ENCODE measurements at regions not wholly inside any gene's neighbourhood (a gene's known extent, or its start where the extent isn't known, plus 50 kb on each side); places are given as distances from the start of the nearest gene placed in this dataset.

GRCh38 chr3:118811236-118811732, 223.4 kb downstream of the IGSF11 start:
- Histone ChIP-seq H3K4me2 (no peak overlapping the region), H3K79me2 (replicated peaks; ENCODE audit: insufficient read depth) (no peaks in the 10 kb centered on the region)
- no peak overlapping the region for H3K4me3 Mint-ChIP-seq

More at GRCh38 chr3:118811236-118811732, 223.4 kb downstream of the IGSF11 start:
- Histone ChIP-seq H3F3A (replicated peaks; ENCODE audit: low read depth) (no peaks in the 10 kb centered on the region), H3K4me1 (ENCODE audit: insufficient read depth) (no peaks in the 10 kb centered on the region), H3K4me3 (no peak overlapping the region), H3K27me3 (ENCODE audit: insufficient read depth) (no peaks in the 10 kb centered on the region), H2AFZ (no peak overlapping the region; the same call in 1 of the 2 replicates), H3K27ac (ENCODE audit: low read depth) (no peak overlapping the region), H4K20me1 (replicated peaks; ENCODE audit: insufficient read depth) (no peaks in the 10 kb centered on the region), H3K9me2 (ENCODE audit: insufficient read depth) (peaks cover 4% of the 10 kb centered on the region; the same call in 1 of the 2 replicates), H3K36me3 (ENCODE audit: insufficient read depth) (no peaks in the 10 kb centered on the region)
- H3K9me3 Mint-ChIP-seq, result peaks cover 7% of the 10 kb centered on the region; the same call in 2 of the 3 replicates
- H3K36me3 Mint-ChIP-seq (ENCODE audit: low read depth), result no peaks in the 10 kb centered on the region
- no peak overlapping the region for H3K27ac Mint-ChIP-seq
- H3K27me3 Mint-ChIP-seq (ENCODE audit: insufficient read depth, low read depth, poor library complexity), result no peaks in the 10 kb centered on the region
- ATAC-seq (no peak), DNase-seq (ENCODE audit: low spot score) (no peak)
- no peaks in the 10 kb centered on the region for H3K4me1 Mint-ChIP-seq
- TF ChIP-seq REST (IDR thresholded peaks at IDR 0.05; ENCODE audit: unreplicated experiment) (no peak), ZNF114 (CRISPR knock-in tag; IDR thresholded peaks at IDR 0.05) (no peak), ZNF331 (CRISPR knock-in tag; IDR thresholded peaks at IDR 0.05; ENCODE audit: low read depth) (no peak), ZNF462 (CRISPR knock-in tag; IDR thresholded peaks at IDR 0.05) (no peak), CTCF (conservative IDR thresholded peaks at IDR 0.05; ENCODE audit: low read depth in 2 of 2) (no peak), EZH2phosphoT487 (IDR thresholded peaks at IDR 0.05; ENCODE audit: unreplicated experiment) (no peak), JUNB (IDR thresholded peaks at IDR 0.05; ENCODE audit: unreplicated experiment) (no peak), STAT1 (IDR thresholded peaks at IDR 0.05; ENCODE audit: unreplicated experiment) (no peak), CREB1 (CRISPR knock-in tag; IDR thresholded peaks at IDR 0.05; ENCODE audit: low read depth) (no peak), NANOG (IDR thresholded peaks at IDR 0.05; ENCODE audit: borderline replicate concordance) (no peak), POLR2AphosphoS5 (IDR thresholded peaks at IDR 0.05; ENCODE audit: low read depth) (no peak), EZH2 (IDR thresholded peaks at IDR 0.05; ENCODE audit: low read depth, unreplicated experiment) (no peak)
- TF ChIP-seq, protein P1, sequence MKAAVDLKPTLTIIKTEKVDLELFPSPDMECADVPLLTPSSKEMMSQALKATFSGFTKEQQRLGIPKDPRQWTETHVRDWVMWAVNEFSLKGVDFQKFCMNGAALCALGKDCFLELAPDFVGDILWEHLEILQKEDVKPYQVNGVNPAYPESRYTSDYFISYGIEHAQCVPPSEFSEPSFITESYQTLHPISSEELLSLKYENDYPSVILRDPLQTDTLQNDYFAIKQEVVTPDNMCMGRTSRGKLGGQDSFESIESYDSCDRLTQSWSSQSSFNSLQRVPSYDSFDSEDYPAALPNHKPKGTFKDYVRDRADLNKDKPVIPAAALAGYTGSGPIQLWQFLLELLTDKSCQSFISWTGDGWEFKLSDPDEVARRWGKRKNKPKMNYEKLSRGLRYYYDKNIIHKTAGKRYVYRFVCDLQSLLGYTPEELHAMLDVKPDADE (IDR thresholded peaks at IDR 0.05), result no peak

All from GM23338 (cell line).